ENCODE measurements at regions not wholly inside any gene's neighbourhood (a gene's known extent, or its start where the extent isn't known, plus 50 kb on each side); places are given as distances from the start of the nearest gene placed in this dataset.

- H3K9me3 ChIP-seq, result no peaks in the 10 kb centered on the region
- H3K4me3 ChIP-seq, result no peak overlapping the region
- no peak overlapping the region for H3K27ac ChIP-seq
- DNase-seq, result no peak
- H3K4me1 ChIP-seq, result peaks cover 0 to 5% (median 0%) of the 10 kb centered on the region in 4 donors
- no peak for TF ChIP-seq CTCF (IDR thresholded peaks at IDR 0.05)
- no peak for TF ChIP-seq POLR2A (IDR thresholded peaks at IDR 0.05)
- no peak for TF ChIP-seq POLR2AphosphoS5 (IDR thresholded peaks at IDR 0.05)
- no peak for TF ChIP-seq EP300 (IDR thresholded peaks at IDR 0.05)
- H3K36me3 ChIP-seq, result no peaks in the 10 kb centered on the region
- 86% methylated on average over 1 of the region's 1 CpG for WGBS, 2 donors
- no peaks in the 10 kb centered on the region for H3K27me3 ChIP-seq
- intact Hi-C loops (cut with DNase I), result no loop called here
These were observed 74.4 kb upstream of the BTBD3 start for GRCh38 chr20:11843289-11843688.

- no peaks in the 10 kb centered on the region for H3K9me3 ChIP-seq
- no peak overlapping the region for H3K27ac ChIP-seq
- H3K27me3 ChIP-seq, result no peaks in the 10 kb centered on the region
- intact Hi-C loops (cut with DNase I), result no loop called here
- H3K4me3 ChIP-seq, result no peak overlapping the region
- TF ChIP-seq EP300 (IDR thresholded peaks at IDR 0.05) (no peak), POLR2A (IDR thresholded peaks at IDR 0.05) (no peak), CTCF (IDR thresholded peaks at IDR 0.05) (no peak), POLR2AphosphoS5 (IDR thresholded peaks at IDR 0.05) (no peak)
- no peak for DNase-seq
- H3K36me3 ChIP-seq, result no peaks in the 10 kb centered on the region
- peaks cover 0 to 5% (median 0%) of the 10 kb centered on the region in 4 donors for H3K4me1 ChIP-seq
These were observed 73.0 kb upstream of the BTBD3 start for GRCh38 chr20:11844691-11845090.

GRCh38 chr20:11845340-11845739 lies 72.4 kb upstream of the BTBD3 start:
- Histone ChIP-seq H3K27ac (no peak overlapping the region), H3K4me1 (peaks cover 0 to 5% (median 0%) of the 10 kb centered on the region in 4 donors), H3K36me3 (no peaks in the 10 kb centered on the region), H3K4me3 (no peak overlapping the region), H3K27me3 (no peaks in the 10 kb centered on the region), H3K9me3 (no peaks in the 10 kb centered on the region)
- TF ChIP-seq EP300 (IDR thresholded peaks at IDR 0.05), result no peak
- no peak for TF ChIP-seq POLR2AphosphoS5 (IDR thresholded peaks at IDR 0.05)
- TF ChIP-seq POLR2A (IDR thresholded peaks at IDR 0.05), result no peak
- no peak for TF ChIP-seq CTCF (IDR thresholded peaks at IDR 0.05)
- no peak for DNase-seq
- intact Hi-C loops (cut with DNase I), result no loop called here
- 85 to 90% methylated on average over 3 of the region's 3 CpGs for WGBS, 2 donors

- DNase-seq, result no peak
- Histone ChIP-seq H3K4me1 (peaks cover 0 to 5% (median 0%) of the 10 kb centered on the region in 4 donors), H3K27me3 (no peaks in the 10 kb centered on the region), H3K9me3 (no peaks in the 10 kb centered on the region), H3K4me3 (no peak overlapping the region), H3K36me3 (no peaks in the 10 kb centered on the region), H3K27ac (no peak overlapping the region)
- TF ChIP-seq POLR2A (IDR thresholded peaks at IDR 0.05), result no peak
- TF ChIP-seq POLR2AphosphoS5 (IDR thresholded peaks at IDR 0.05), result no peak
- intact Hi-C loops (cut with DNase I), result no loop called here
- 87 to 88% methylated on average over 1 of the region's 1 CpG for WGBS, 2 donors
These were observed 71.6 kb upstream of the BTBD3 start for GRCh38 chr20:11846131-11846530.

- H3K4me1 ChIP-seq, result peaks cover 0 to 5% (median 0%) of the 10 kb centered on the region in 4 donors
- TF ChIP-seq POLR2AphosphoS5 (IDR thresholded peaks at IDR 0.05) (no peak), EP300 (IDR thresholded peaks at IDR 0.05) (no peak), CTCF (IDR thresholded peaks at IDR 0.05) (no peak), POLR2A (IDR thresholded peaks at IDR 0.05) (no peak)
- H3K27me3 ChIP-seq, result no peaks in the 10 kb centered on the region
- H3K4me3 ChIP-seq, result no peak overlapping the region
- no peaks in the 10 kb centered on the region for H3K9me3 ChIP-seq
- WGBS, 2 donors, result 25 to 71% methylated on average over 2 of the region's 2 CpGs
- H3K36me3 ChIP-seq, result no peaks in the 10 kb centered on the region
- intact Hi-C loops (cut with DNase I), result no loop called here
- no peak overlapping the region for H3K27ac ChIP-seq
- DNase-seq, result no peak
These were observed 69.9 kb upstream of the BTBD3 start for GRCh38 chr20:11847827-11848226.

Measured in sigmoid colon (tissue), 6 donors.